Medulla oblongata (tissue), 1 donor: ENCODE measurements at regions not wholly inside any gene's neighbourhood (a gene's known extent, or its start where the extent isn't known, plus 50 kb on each side); places are given as distances from the start of the nearest gene placed in this dataset.

Experiments used
- DNase-seq: peaks from one replicate; pipeline ENCODE4 v3.0.0-alpha.2; 2015; ENCODE audit errors: extremely low spot score

DNA sequence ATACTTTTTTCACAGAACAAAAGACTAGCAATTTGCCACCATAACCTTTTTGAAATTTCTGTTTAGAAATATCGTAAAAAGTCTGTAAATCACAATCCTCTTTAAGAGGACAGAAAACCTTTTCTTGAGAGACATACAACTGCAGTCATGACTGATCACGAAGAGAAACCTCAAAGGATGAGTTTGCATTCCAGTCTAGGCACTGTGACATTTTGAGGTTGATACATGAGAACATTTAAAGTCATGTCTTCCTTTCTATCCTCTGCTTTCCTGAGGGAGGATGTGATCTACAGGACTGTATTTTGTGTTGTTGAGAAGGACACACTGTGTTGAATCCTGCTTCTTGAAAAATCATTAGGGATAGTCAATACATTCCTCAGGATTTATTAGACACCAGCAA is 476.7 kb upstream of the CCDC179 start:
- DNase-seq: no peak

DNA sequence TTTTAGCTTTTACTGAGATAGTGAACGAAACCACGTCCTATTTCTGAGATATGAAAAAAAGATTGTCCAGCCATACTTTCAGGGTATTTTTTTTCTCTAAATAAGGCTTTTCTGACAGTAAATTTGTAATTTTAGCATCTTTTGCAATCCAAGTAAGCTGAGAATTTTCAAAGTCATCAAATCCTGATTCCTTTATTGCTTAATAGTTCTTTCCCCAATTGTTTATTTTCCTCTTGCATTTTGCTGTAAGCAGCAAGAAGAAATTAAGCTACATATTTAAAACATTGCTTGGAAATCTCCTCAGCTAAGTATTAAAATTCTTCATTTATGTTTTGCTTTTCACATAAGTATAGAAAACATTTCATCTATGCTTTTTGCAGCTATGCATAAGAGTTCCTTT is 493.3 kb upstream of the CCDC179 start:
- DNase-seq: no peak

GRCh38 chr11:23359297-23359696 is 499.0 kb upstream of the CCDC179 start:
- DNase-seq: no peak

- DNase-seq: no peak
These were observed 503.8 kb upstream of the CCDC179 start for GRCh38 chr11:23364076-23364475.

DNA sequence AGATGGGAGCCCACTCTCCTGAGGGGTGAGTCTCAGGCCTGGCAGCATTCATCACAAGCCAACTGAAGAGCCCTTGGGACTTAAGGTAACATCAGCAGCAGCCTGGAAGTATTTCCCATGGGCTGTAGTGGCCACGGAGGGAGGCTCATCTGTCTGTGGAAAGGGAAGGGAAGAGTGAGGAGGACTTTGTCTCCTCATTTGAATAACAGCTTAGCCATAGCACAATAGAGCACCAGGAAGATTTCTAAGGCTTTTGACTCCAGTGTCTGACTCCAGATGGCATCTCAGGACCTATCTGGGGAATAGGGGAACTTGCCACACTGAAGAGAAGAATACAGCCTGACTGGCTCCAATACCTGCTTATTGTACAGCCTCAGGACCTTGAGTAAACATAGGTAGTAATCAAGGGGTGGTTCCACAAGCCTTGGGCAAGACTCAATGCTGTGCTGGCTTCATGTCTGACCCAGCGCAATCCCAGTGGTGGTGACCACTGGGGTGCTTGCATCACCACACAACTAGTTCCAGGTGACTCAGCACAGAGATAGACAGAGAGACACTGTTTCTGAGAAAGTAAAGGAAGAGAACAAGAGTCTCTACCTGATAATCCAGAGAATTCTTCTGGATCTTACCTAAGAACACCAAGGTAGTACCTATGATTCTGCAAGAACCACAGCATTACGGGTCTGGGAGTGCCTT is 510.5 kb upstream of the CCDC179 start:
- no peak for DNase-seq

- DNase-seq: no peak
These were observed 517.6 kb upstream of the CCDC179 start for GRCh38 chr11:23377909-23378308.

DNA sequence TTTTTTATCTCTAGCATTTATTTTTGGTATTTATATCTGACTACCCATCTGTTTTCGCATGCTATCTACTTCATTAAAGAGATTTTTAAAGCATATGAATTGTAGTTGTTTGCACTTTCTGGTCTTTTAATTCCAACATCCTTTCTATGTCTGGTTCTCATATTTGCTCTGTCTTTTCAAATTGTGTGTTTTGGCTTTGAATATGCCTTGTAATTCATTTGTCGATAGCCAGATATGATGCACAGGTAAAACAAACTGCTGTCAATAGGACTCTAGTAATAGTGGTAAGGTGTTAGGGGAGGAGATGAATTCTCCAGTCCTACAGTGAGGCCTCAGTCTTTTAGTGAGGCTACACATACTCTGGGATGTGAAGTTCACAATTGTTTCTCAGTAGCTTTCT is 530.8 kb upstream of the CCDC179 start:
- no peak for DNase-seq

- DNase-seq: no peak
These were observed 537.8 kb upstream of the CCDC179 start for GRCh38 chr11:23398052-23398451.

DNA sequence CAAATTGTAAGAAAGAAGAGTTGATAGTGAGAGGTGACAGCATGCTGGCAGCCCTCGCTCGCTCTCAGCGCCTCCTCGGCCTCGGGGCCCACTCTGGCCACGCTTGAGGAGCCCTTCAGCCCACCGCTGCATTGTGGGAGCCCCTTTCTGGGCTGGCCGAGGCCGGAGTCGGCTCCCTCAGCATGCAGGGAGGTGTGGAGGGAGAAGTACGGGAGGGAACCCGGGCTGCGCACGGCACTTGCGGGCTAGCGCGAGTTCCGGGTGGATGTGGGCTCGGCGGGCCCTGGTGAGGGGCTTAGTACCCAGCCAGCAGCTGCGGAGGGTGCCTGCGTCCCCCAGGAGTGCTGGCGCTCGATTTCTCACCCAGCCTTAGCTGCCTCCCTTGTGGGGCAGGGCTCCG is 539.7 kb upstream of the CCDC179 start:
- DNase-seq: no peak

DNA sequence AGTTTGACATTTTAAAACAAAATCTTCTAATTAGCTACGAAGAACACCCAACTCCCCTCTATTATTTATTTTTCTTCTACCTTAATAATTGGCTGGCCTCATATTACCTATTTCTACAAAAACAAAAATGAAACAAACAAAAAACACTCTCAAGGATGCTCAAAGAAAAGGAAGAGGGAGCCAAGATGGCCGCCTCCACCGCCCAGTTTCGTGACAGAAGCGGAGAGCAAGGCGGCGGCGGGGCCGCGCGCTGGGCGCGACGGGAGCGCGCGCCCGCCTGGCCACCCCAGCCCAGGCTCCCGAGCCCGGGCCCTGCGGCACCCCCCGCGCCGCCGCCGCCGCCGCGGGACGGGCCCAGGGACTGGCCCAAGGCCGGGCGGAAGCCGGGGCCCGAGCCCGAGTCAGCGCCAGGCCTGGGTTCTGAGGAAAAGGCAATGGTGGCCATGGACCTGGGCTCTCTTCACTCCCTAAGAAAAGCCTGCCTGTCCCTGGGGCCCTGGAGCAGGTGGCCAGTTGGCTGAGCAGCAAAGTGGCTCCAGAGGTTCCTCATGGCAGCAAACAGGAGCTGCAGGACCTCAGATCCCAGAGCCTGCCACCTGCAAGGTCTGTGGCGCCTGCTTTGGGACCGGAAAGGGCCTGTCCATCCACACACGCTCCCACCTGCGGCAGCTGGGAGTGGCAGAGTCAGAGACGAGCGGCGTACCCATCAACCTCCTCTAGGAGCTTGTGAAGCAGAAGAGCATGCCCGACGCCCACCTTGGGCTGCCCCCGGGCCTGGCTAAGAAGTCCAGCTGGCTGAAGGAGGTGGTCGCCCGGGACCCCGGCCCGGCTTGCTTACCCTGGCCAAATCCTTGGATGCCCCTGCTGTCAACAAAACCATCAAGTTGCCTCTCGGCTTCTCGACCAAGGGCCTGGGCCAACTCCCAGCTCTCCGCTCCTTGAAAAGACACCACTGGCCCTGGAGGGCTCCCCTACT is 543.2 kb upstream of the CCDC179 start:
- no peak for DNase-seq

- no peak for DNase-seq
These were observed 544.2 kb upstream of the CCDC179 start for GRCh38 chr11:23404225-23405160.

GRCh38 chr11:23405350-23405937 is 545.2 kb upstream of the CCDC179 start:
- no peak for DNase-seq

DNA sequence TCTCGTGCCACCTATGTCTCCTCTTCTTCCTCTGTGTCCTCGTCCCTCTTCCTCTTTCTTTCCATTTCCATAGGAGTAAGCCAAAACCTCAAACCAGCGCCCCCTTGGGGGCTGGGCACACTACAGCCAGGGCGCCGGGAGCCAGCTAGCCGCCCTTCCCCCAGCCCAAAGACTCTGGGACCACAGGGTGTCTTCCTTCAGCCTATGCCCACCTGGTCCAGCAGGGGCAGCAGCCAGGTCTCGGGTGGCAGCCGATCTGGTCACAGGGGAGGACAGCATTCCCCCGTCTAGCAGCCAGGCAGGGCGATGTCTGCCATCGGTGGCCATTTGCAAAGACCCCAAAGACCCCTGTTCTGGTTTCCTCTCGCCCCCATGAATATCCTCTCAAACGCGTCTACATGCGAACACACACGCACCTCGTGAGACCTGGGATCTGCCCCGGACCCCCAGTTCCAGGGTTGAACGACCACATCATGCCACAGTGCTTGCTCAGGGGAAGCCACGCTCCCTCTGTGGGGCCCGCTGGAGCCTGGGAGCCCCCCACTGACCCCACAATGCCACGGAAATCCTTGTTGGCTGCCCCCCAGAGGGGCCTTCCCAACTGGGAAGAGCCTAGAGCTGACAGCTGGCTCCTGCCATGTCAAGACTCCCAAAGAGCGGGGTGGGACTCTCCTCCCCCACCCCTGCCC is 546.0 kb upstream of the CCDC179 start:
- DNase-seq: no peak

- DNase-seq: no peak
These were observed 552.8 kb upstream of the CCDC179 start for GRCh38 chr11:23413057-23413456.

DNA sequence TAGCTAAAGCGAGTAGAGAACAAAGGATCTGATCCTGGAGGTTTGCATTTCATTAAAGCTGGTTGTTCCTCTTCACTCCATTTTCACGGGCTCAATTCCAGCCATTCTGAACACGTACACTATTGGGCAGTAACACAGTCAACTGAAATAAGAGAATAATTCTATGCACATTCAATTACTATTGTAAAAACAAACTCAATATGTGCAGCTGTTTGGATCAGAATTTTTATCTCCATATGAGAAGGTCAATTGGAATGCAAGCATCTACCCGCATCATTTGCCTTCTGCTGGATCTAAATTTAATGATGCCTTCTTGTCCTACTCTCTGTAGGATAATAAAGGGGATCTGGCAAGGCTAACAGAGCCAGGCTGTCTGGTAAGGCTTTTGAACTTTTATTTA is 562.8 kb upstream of the CCDC179 start:
- DNase-seq: no peak

- DNase-seq: no peak
These were observed 563.4 kb upstream of the CCDC179 start for GRCh38 chr11:23423656-23424055.

DNA sequence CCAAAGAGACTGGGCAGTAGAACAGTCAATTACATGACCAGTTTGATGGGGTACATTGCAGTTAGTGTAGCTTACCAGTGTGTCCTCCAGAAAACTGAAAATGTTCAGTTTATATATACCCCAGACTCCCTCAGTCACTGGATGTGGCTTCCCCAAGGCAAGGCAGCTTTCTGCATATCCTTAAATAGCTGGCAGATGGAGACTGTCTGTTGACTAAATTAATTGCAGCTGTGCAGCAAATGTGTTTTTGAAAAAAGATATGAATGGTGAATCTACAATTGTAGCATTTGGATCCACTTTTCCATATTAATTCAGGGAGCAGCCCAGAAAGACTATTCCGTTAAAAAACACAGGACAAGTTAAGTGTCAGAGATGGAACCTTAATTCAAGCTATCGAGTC is 565.1 kb upstream of the CCDC179 start:
- no peak for DNase-seq

DNA sequence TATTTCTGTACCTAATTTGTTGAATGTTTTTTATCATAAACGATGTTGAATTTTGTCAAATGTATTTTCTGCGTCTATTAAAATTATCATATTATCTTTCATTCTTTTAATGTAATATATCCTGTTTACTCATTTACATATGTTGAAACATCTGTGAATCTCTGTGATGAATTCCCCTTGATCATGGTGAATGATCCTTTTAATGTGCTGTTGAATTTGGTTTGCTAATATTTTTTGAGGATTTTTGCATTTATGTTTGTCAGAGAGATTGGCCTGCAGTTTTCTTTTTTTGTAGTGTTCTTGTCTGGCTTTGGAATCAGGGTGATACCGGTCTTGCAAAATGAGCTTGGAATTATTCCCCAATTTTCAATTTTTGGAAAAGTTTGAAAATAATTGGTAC is 569.3 kb upstream of the CCDC179 start:
- no peak for DNase-seq

- DNase-seq: no peak
These were observed 593.2 kb upstream of the CCDC179 start for GRCh38 chr11:23453522-23453921.

DNA sequence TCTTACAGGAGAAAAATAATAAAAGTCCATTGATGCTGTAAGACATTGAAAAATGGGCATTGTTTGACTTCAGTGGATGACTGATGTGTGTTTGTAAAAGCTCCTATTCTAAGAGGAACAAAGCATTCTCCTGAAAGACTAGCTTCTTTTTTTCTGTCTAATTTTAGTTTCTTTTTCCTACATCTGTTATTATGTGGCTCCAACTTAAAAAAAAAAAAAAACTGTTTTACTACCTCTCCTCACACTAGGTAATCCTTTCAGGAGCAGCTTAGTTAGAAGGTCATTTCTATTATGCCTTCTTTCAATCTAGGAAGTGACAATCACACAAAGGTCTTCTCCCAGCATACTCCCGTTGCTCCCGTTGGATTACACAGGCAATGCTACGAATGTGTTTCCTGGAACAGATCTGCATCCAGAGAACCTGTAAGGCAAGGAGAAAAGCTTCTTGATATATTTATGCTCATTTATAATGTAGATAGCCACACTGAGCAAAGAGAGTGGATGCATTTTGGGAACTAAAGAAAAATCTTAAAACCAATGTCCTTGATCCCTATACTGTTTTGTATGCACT is 595.1 kb upstream of the CCDC179 start:
- DNase-seq: peak; percentile 16

GRCh38 chr11:23457641-23458040 is 597.4 kb upstream of the CCDC179 start:
- DNase-seq: no peak
